HCT116 (cell line): ENCODE measurements at regions not wholly inside any gene's neighbourhood (a gene's known extent, or its start where the extent isn't known, plus 50 kb on each side); places are given as distances from the start of the nearest gene placed in this dataset.

ENCODE experiments used
- ATAC-seq: fragments of 200-7000 bp; cut with Tn5 transposase; 2 replicates; pipeline ENCODE4 v1.9.1; 2020; ENCODE audit warnings: mild to moderate bottlenecking, moderate library complexity
- BruUV-seq: library from RNA; stranded (reverse); fragments of 400-500 nt; replicated peaks from 2 replicates; lab custom pipeline; 2021; lab: Mats Ljungman, UMichigan
- CTCF ChIA-PET: fragments of 300-600 bp; sonication (Branson Sonifier 250); formaldehyde crosslinking; loops from one replicate; lab custom pipeline; 2021; ENCODE audit warnings: antibody characterized with exemption; lab: Charles Lee
- POLR2A ChIA-PET: fragments of 300-600, 350-600 bp; sonication (Branson Sonifier 250); formaldehyde crosslinking; loops from one replicate; lab custom pipeline; 2021; ENCODE audit warnings: antibody characterized with exemption; lab: Charles Lee
- RAD21 ChIA-PET, 2 experiments: fragments of 300-600 bp; sonication (Branson Sonifier 250); formaldehyde crosslinking; loops; one replicate each; lab custom pipeline; 2023; ENCODE audit warnings: low total read pairs in 2 of 2; ENCODE audit not compliant: uncharacterized antibody in 2 of 2, unreplicated experiment in 2 of 2, low non-redundant PET in 1 of 2; lab: Charles Lee
- DNase-seq: peaks from one replicate; pipeline ENCODE4 v3.0.0-alpha.2; 2010; ENCODE audit warnings: low read depth, low spot score
- H2AFZ ChIP-seq: fragments of 200-600 bp; shearing (Covaris generic), sonication (generic); 2 replicates; pipeline ENCODE4 v1.6.1; 2017; ENCODE audit warnings: low read depth, mixed run types, mixed read lengths, antibody characterized with exemption, low read length; ENCODE audit not compliant: poor library complexity, severe bottlenecking
- H3K27ac ChIP-seq: 2 replicates; pipeline ENCODE4 v1.5.1; 2012; ENCODE audit warnings: low read depth, low read length
- H3K27me3 ChIP-seq: fragments of 200-600 bp; sonication (generic); 2 replicates; pipeline ENCODE4 v1.6.1; 2016; ENCODE audit warnings: mixed run types, low read length, mixed read lengths; ENCODE audit not compliant: insufficient read depth
- H3K36me3 ChIP-seq, 2 experiments: fragments of 200-500 bp in 1 of 2; fragments of 200-600 bp in 1 of 2; sonication (Bioruptor generic) in 1 of 2; sonication (generic) in 1 of 2; 2 replicates each; pipeline versions ENCODE4 v1.5.1 to v1.6.1; 2014 to 2016; ENCODE audit warnings: low read length in 2 of 2, inconsistent platforms in 1 of 2, mixed read lengths in 1 of 2, mixed run types in 1 of 2; ENCODE audit not compliant: insufficient read depth in 2 of 2, control insufficient read depth in 1 of 2
- H3K4me1 ChIP-seq, 2 experiments: fragments of 200-600 bp in 1 of 2; sonication (generic) in 1 of 2; 2 replicates each; pipeline versions ENCODE4 v1.5.1 to v1.6.1; 2012 to 2017; ENCODE audit warnings: low read length in 2 of 2, inconsistent platforms in 1 of 2, mild to moderate bottlenecking in 1 of 2, mixed read lengths in 1 of 2, mixed run types in 1 of 2, moderate library complexity in 1 of 2; ENCODE audit not compliant: insufficient read depth in 2 of 2, control insufficient read depth in 1 of 2
- H3K4me2 ChIP-seq: fragments of 200-600 bp; sonication (generic); 2 replicates; pipeline ENCODE4 v1.6.1; 2017; ENCODE audit warnings: mixed run types, low read length, mixed read lengths
- H3K4me3 ChIP-seq, 2 experiments: fragments of 200-600 bp in 1 of 2; sonication (generic) in 1 of 2; replicated peaks in 1 of 2; 2 replicates each; pipeline ENCODE4 v1.5.1; 2011 to 2016; ENCODE audit warnings: low read length in 2 of 2, control low read depth in 1 of 2, low read depth in 1 of 2, mild to moderate bottlenecking in 1 of 2, mixed read lengths in 1 of 2, mixed run types in 1 of 2
- H3K79me2 ChIP-seq: fragments of 200-600 bp; sonication (generic); 2 replicates; pipeline ENCODE4 v1.6.1; 2017; ENCODE audit warnings: mild to moderate bottlenecking, mixed run types, low read length, moderate library complexity, mixed read lengths; ENCODE audit not compliant: insufficient read depth
- H3K9ac ChIP-seq: fragments of 200-600 bp; sonication (generic); 2 replicates; pipeline ENCODE4 v1.6.1; 2016; ENCODE audit warnings: low read length, mixed read lengths
- H3K9me2 ChIP-seq: fragments of 200-600 bp; sonication (generic), shearing (Covaris generic); 2 replicates; pipeline ENCODE4 v1.6.1; 2017; ENCODE audit warnings: mixed run types, mild to moderate bottlenecking, moderate library complexity; ENCODE audit not compliant: insufficient read depth
- H3K9me3 ChIP-seq, 2 experiments: fragments of 200-500 bp in 1 of 2; fragments of 200-600 bp in 1 of 2; sonication (Bioruptor generic) in 1 of 2; sonication (generic) in 1 of 2; 2 replicates each; pipeline ENCODE4 v1.6.1; 2014 to 2017; ENCODE audit warnings: low read length in 2 of 2, mixed read lengths in 2 of 2, inconsistent platforms in 1 of 2, low read depth in 1 of 2, mild to moderate bottlenecking in 1 of 2, mixed run types in 1 of 2, moderate library complexity in 1 of 2; ENCODE audit not compliant: control insufficient read depth in 1 of 2, insufficient read depth in 1 of 2
- H4K20me1 ChIP-seq: fragments of 200-600 bp; sonication (generic), shearing (Covaris generic); 2 replicates; pipeline ENCODE4 v1.6.1; 2017; ENCODE audit warnings: mixed run types, mild to moderate bottlenecking, moderate library complexity; ENCODE audit not compliant: insufficient read depth
- CEBPB ChIP-seq: IDR thresholded peaks from 2 replicates; pipeline ENCODE4 v1.6.1; 2012; ENCODE audit warnings: low read depth
- EGR1 ChIP-seq: IDR thresholded peaks from 2 replicates; pipeline ENCODE4 v1.6.1; 2012; ENCODE audit warnings: low read depth
- FOSL1 ChIP-seq: IDR thresholded peaks from 2 replicates; pipeline ENCODE4 v1.6.1; 2012; ENCODE audit warnings: low read depth
- POLR2AphosphoS5 ChIP-seq: IDR thresholded peaks from 2 replicates; pipeline ENCODE4 v1.6.1; 2011; ENCODE audit warnings: mild to moderate bottlenecking, low read depth, low read length, moderate library complexity
- SP1 ChIP-seq: IDR thresholded peaks from 2 replicates; pipeline ENCODE4 v1.6.1; 2012; ENCODE audit warnings: low read depth
- SRF ChIP-seq: IDR thresholded peaks from 2 replicates; pipeline ENCODE4 v1.6.1; 2012; ENCODE audit warnings: low read depth
- YY1 ChIP-seq: IDR thresholded peaks from 2 replicates; pipeline ENCODE4 v1.6.1; 2011; ENCODE audit warnings: low read length, low read depth, moderate library complexity, mild to moderate bottlenecking; ENCODE audit not compliant: insufficient replicate concordance; ENCODE audit errors: extremely low read depth
- ZFX ChIP-seq: fragments of 450-650 bp; IDR thresholded peaks from 2 replicates; pipeline ENCODE4 v1.6.1; 2017
- ZNF274 ChIP-seq: fragments of 200-500 bp; sonication (Bioruptor generic); IDR thresholded peaks from 2 replicates; pipeline ENCODE4 v1.6.1; 2014; ENCODE audit warnings: mild to moderate bottlenecking, low read depth, low read length, inconsistent platforms
- intact Hi-C: fragments of 100-400 bp; cut with micrococcal nuclease; formaldehyde crosslinking; loops from 2 replicates; pipeline ENCODE4 v1.10.0; 2022
- TF ChIP-seq, protein P1 (sequence below): IDR thresholded peaks from 2 replicates; pipeline ENCODE4 v1.6.1; 2012
- TF ChIP-seq, protein P2 (sequence below): IDR thresholded peaks from 2 replicates; pipeline ENCODE4 v1.6.1; 2012; ENCODE audit warnings: low read depth
- TF ChIP-seq, protein P3 (sequence below): IDR thresholded peaks from 2 replicates; pipeline ENCODE4 v1.6.1; 2012

DNA sequence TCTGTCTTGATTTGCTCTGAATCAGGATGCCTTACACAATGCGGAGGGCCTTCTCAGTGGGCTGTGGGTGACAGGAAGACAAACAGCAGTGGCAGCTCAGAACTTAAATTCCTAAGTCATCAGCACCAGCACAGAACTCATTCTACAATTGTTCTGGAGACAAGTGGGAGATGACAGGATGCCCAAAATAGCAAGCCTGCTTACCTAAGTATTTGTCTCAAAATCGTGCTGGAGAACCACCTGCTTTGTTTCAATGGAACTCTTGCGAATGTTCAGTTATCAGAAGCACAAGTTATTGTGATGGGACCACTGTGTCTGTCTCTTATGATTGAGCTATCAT lies 76.1 kb downstream of the VCAM1 start:
- Histone ChIP-seq H3K27me3 (no peaks in the 10 kb centered on the region), H3K9me3 (no peaks in the 10 kb centered on the region), H3K27ac (no peak overlapping the region), H3K36me3 (no peaks in the 10 kb centered on the region), H3K79me2 (no peaks in the 10 kb centered on the region), H3K9ac (no peak overlapping the region), H3K9me2 (no peaks in the 10 kb centered on the region), H3K4me3 (no peak overlapping the region), H4K20me1 (no peaks in the 10 kb centered on the region), H2AFZ (no peak overlapping the region), H3K4me1 (no peaks in the 10 kb centered on the region), H3K4me2 (no peak overlapping the region)
- POLR2A ChIA-PET, result no interaction called here
- no peak for ATAC-seq
- BruUV-seq, result no TSS peak
- RAD21 ChIA-PET, result no interaction called here
- TF ChIP-seq, protein P1, sequence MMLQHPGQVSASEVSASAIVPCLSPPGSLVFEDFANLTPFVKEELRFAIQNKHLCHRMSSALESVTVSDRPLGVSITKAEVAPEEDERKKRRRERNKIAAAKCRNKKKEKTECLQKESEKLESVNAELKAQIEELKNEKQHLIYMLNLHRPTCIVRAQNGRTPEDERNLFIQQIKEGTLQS, result no peak
- TF ChIP-seq SP1 (no peak), POLR2AphosphoS5 (no peak), ZFX (no peak), CEBPB (no peak), SRF (no peak), EGR1 (no peak), FOSL1 (no peak), ZNF274 (no peak), YY1 (no peak)
- TF ChIP-seq, protein P2, sequence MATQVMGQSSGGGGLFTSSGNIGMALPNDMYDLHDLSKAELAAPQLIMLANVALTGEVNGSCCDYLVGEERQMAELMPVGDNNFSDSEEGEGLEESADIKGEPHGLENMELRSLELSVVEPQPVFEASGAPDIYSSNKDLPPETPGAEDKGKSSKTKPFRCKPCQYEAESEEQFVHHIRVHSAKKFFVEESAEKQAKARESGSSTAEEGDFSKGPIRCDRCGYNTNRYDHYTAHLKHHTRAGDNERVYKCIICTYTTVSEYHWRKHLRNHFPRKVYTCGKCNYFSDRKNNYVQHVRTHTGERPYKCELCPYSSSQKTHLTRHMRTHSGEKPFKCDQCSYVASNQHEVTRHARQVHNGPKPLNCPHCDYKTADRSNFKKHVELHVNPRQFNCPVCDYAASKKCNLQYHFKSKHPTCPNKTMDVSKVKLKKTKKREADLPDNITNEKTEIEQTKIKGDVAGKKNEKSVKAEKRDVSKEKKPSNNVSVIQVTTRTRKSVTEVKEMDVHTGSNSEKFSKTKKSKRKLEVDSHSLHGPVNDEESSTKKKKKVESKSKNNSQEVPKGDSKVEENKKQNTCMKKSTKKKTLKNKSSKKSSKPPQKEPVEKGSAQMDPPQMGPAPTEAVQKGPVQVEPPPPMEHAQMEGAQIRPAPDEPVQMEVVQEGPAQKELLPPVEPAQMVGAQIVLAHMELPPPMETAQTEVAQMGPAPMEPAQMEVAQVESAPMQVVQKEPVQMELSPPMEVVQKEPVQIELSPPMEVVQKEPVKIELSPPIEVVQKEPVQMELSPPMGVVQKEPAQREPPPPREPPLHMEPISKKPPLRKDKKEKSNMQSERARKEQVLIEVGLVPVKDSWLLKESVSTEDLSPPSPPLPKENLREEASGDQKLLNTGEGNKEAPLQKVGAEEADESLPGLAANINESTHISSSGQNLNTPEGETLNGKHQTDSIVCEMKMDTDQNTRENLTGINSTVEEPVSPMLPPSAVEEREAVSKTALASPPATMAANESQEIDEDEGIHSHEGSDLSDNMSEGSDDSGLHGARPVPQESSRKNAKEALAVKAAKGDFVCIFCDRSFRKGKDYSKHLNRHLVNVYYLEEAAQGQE, result no peak
- TF ChIP-seq, protein P3, sequence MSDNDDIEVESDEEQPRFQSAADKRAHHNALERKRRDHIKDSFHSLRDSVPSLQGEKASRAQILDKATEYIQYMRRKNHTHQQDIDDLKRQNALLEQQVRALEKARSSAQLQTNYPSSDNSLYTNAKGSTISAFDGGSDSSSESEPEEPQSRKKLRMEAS, result no peak
- no peak for DNase-seq
- intact Hi-C loops, result no loop called here
- CTCF ChIA-PET, result no interaction called here
